GM19395 (cell line): ENCODE measurements at regions not wholly inside any gene's neighbourhood (a gene's known extent, or its start where the extent isn't known, plus 50 kb on each side); places are given as distances from the start of the nearest gene placed in this dataset.
A peak's percentile ranks its signal among the peaks of the same experiment; 100 is the strongest.
"Not testable (repeated sequence)": the region's sequence is repeated elsewhere in the genome, so short reads cannot be mapped to it uniquely, and the experiment has no call there.

ENCODE experiments used
- ATAC-seq: cut with Tn5 transposase; IDR thresholded peaks from one replicate; pipeline ENCODE4 v1.9.1; 2021; ENCODE audit warnings: mild to moderate bottlenecking, moderate library complexity; ENCODE audit not compliant: unreplicated experiment

GRCh38 chr13:62142048-62142447 lies 726.4 kb upstream of the PCDH20 start:
- ATAC-seq, result no peak

GRCh38 chr13:62139597-62139996 lies 723.9 kb upstream of the PCDH20 start:
- ATAC-seq, result no peak

GRCh38 chr13:62137629-62138405 lies 722.2 kb upstream of the PCDH20 start:
- no peak for ATAC-seq

GRCh38 chr13:62131604-62132003 lies 716.0 kb upstream of the PCDH20 start:
- no peak for ATAC-seq

- no peak for ATAC-seq
Observed at GRCh38 chr13:62130062-62130970, 714.7 kb upstream of the PCDH20 start.

GRCh38 chr13:62129000-62129551 lies 713.4 kb upstream of the PCDH20 start:
- no peak for ATAC-seq

- no peak for ATAC-seq
Observed at GRCh38 chr13:62126400-62126799, 710.8 kb upstream of the PCDH20 start.

- no peak for ATAC-seq
Observed at GRCh38 chr13:62125451-62125850, 709.8 kb upstream of the PCDH20 start.

GRCh38 chr13:62123409-62123808 lies 707.8 kb upstream of the PCDH20 start:
- no peak for ATAC-seq

- ATAC-seq, result no peak
Observed at GRCh38 chr13:62122434-62122833, 706.8 kb upstream of the PCDH20 start.

GRCh38 chr13:62119739-62120700 lies 704.4 kb upstream of the PCDH20 start:
- ATAC-seq, result peak; percentile 77

GRCh38 chr13:62115831-62116230 lies 700.2 kb upstream of the PCDH20 start:
- ATAC-seq, result no peak

GRCh38 chr13:62113179-62113578 lies 697.5 kb upstream of the PCDH20 start:
- no peak for ATAC-seq

GRCh38 chr13:62110079-62110478 lies 694.4 kb upstream of the PCDH20 start:
- no peak for ATAC-seq

- not testable (repeated sequence) for ATAC-seq
Observed at GRCh38 chr13:62104136-62104535, 688.5 kb upstream of the PCDH20 start.

GRCh38 chr13:62096652-62097051 lies 681.0 kb upstream of the PCDH20 start:
- ATAC-seq, result no peak

GRCh38 chr13:62094932-62095331 lies 679.3 kb upstream of the PCDH20 start:
- ATAC-seq, result no peak

GRCh38 chr13:62093984-62094780 lies 678.5 kb upstream of the PCDH20 start:
- ATAC-seq, result no peak

GRCh38 chr13:62092949-62093348 lies 677.3 kb upstream of the PCDH20 start:
- no peak for ATAC-seq

GRCh38 chr13:62092536-62092935 lies 676.9 kb upstream of the PCDH20 start:
- ATAC-seq, result no peak
